ENCODE measurements at regions not wholly inside any gene's neighbourhood (a gene's known extent, or its start where the extent isn't known, plus 50 kb on each side); places are given as distances from the start of the nearest gene placed in this dataset.

DNA sequence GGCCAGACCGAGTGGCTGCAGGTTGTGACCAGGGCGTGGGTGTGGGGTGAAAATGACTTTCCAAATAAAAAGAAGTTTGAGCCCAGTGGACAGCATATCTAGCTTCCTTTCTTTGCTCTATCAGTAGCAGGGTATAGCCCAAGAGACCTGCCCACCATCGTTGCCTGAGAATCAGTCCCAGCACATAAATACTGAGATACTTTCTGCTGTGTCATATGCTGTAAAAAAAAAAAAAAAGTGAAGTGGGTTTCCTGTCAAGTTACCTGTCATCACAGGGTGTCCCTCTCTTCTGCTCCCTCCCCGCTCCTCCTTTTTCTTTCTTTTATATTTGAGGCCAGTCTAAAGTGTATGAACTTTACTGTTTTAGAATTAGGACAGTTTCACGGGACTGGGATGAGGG lies 330.3 kb upstream of the BOD1L1 start:
- TF ChIP-seq, protein P1, sequence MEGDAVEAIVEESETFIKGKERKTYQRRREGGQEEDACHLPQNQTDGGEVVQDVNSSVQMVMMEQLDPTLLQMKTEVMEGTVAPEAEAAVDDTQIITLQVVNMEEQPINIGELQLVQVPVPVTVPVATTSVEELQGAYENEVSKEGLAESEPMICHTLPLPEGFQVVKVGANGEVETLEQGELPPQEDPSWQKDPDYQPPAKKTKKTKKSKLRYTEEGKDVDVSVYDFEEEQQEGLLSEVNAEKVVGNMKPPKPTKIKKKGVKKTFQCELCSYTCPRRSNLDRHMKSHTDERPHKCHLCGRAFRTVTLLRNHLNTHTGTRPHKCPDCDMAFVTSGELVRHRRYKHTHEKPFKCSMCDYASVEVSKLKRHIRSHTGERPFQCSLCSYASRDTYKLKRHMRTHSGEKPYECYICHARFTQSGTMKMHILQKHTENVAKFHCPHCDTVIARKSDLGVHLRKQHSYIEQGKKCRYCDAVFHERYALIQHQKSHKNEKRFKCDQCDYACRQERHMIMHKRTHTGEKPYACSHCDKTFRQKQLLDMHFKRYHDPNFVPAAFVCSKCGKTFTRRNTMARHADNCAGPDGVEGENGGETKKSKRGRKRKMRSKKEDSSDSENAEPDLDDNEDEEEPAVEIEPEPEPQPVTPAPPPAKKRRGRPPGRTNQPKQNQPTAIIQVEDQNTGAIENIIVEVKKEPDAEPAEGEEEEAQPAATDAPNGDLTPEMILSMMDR (IDR thresholded peaks at IDR 0.05), result no peak
- Histone ChIP-seq H3K4me1 (ENCODE audit: control insufficient read depth in 1 of 2, low read depth in 2 of 2) (no peaks in the 10 kb centered on the region), H3K27ac (no peak overlapping the region), H3K4me3 (no peak overlapping the region), H3K9me3 (no peaks in the 10 kb centered on the region), H3K36me3 (no peaks in the 10 kb centered on the region), H3K27me3 (replicated peaks; ENCODE audit: insufficient read depth) (no peaks in the 10 kb centered on the region)
- DNase-seq (ENCODE audit: low spot score), result no peak
- ATAC-seq (ENCODE audit: insufficient number of reproducible peaks, low FRiP score, low read depth), result no peak

DNA sequence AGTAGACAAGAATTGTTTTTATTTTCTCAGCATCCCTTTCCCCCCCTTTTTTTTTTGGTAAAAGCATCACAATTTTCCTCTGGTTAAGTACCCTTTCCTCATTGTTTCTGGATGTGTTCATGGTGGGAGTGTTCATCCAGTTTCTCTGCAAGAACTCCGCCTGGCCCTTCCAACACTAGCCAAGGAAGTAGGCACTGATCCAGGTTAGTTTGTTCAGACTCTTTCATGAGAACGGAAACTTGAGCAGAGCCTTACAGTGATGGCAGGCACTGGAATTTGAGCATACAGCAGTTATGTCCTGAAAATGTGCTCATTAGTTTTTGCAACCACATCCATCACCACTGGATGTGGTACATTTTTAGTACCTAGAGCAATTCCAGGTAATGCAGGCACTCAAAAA lies 336.1 kb upstream of the BOD1L1 start:
- H3K9me3 ChIP-seq, result no peaks in the 10 kb centered on the region
- no peaks in the 10 kb centered on the region for H3K36me3 ChIP-seq
- TF ChIP-seq, protein P1 (IDR thresholded peaks at IDR 0.05), result no peak
- no peaks in the 10 kb centered on the region for H3K27me3 ChIP-seq (replicated peaks; ENCODE audit: insufficient read depth)
- no peak for DNase-seq (ENCODE audit: low spot score)
- ATAC-seq (ENCODE audit: insufficient number of reproducible peaks, low FRiP score, low read depth), result no peak
- H3K4me1 ChIP-seq (ENCODE audit: control insufficient read depth in 1 of 2, low read depth in 2 of 2), result peaks cover 3 to 18% of the 10 kb centered on the region in 2 donors
- no peak overlapping the region for H3K27ac ChIP-seq
- no peak overlapping the region for H3K4me3 ChIP-seq

DNA sequence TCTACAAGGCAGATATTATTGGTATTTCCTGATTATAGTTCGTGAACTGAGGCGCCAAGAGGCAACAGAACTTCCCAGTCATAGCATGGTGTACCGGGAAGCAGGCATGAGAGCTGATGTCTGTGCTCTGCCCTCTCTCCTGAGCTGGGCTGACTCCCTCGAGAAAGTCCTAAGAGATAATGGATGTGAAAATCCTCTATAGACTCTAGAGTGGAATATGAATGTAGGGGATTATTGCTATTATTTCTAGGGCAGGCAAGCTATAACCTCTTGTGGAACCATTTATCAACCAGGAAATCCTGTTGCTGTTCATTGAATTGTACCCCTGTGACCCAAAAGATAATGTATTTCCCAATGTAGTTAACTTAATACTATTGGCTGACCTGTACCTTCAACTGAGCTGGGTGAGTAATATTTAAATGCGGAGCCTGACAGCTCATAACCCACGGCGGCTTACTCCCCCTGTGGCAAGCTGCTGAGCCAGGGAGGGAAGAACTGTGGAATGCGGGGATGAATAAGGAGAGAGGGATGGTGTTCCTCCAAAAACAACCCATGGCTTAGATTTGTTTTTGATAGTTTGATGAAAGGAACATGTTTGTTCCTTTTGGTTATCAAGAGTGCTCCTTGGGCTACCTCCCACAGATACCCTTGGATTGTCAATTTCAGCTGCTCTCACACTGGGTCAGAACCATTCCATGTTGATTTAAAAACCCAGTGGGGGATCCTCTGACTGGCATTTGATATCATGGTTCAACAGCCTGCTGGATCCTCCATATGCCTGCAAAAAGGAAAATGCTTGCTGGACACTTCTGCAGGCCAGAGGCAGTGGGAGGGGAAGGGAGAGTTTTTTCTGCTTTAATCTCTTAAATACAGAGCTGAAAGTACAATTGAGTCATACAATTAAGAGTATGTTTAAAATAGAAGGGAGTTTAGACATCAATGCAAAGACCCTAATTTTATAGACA lies 339.0 kb upstream of the BOD1L1 start:
- ATAC-seq (ENCODE audit: insufficient number of reproducible peaks, low FRiP score, low read depth) (peak; percentile 38), DNase-seq (ENCODE audit: low spot score) (no peak)
- TF ChIP-seq, protein P1 (IDR thresholded peaks at IDR 0.05), result no peak
- Histone ChIP-seq H3K27ac (peak overlapping the region in 1 of 2 donors; percentile 39), H3K4me1 (ENCODE audit: control insufficient read depth in 1 of 2, low read depth in 2 of 2) (peaks cover 3 to 18% of the 10 kb centered on the region in 2 donors), H3K36me3 (no peaks in the 10 kb centered on the region), H3K27me3 (replicated peaks; ENCODE audit: insufficient read depth) (no peaks in the 10 kb centered on the region), H3K9me3 (no peaks in the 10 kb centered on the region), H3K4me3 (peak overlapping the region; percentile 6)

DNA sequence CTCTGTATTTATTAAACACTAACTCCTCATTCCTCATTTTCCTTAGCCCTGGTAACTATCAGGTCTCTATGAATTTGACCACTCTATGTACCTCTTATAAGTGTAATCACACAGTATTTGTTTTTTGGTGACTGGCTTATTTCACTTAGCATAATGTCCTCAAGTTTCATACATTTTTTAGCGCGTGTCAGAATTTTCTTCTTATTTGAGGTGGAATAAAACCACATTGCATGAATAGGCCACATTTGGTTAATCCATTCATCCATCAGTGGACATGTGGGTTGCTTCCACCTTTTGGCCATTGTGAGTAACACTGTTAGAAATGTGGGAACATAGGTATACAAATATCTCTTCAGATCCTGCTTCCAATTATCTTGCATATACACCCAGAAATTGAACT lies 341.2 kb upstream of the BOD1L1 start:
- H3K4me1 ChIP-seq (ENCODE audit: control insufficient read depth in 1 of 2, low read depth in 2 of 2), result peaks cover 3 to 18% of the 10 kb centered on the region in 2 donors
- ATAC-seq (ENCODE audit: insufficient number of reproducible peaks, low FRiP score, low read depth) (no peak), DNase-seq (ENCODE audit: low spot score) (no peak)
- H3K4me3 ChIP-seq, result no peak overlapping the region
- TF ChIP-seq, protein P1 (IDR thresholded peaks at IDR 0.05), result no peak
- H3K27ac ChIP-seq, result no peak overlapping the region
- no peaks in the 10 kb centered on the region for H3K36me3 ChIP-seq
- H3K9me3 ChIP-seq, result no peaks in the 10 kb centered on the region
- H3K27me3 ChIP-seq (replicated peaks; ENCODE audit: insufficient read depth), result no peaks in the 10 kb centered on the region

DNA sequence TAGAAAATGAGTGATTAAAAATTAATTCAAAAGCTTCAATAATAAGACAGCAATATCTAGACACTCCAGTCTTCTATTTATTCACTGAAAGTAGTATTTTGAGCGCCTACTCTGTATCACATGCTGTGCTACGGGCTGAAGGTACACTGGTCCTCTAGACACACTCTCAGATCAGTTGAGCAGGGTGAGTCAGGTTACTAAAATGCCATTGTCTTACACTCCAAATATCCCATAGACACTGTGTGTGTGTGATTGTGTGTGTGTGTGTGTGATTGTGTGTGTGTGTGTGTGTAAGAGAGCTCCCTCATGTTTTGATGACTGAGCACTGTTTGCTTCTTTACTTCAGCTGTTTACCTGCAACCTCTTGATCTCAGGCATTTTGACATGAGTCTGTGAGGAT lies 342.8 kb upstream of the BOD1L1 start:
- DNase-seq (ENCODE audit: low spot score) (no peak), ATAC-seq (ENCODE audit: insufficient number of reproducible peaks, low FRiP score, low read depth) (no peak)
- no peak overlapping the region for H3K27ac ChIP-seq
- H3K4me1 ChIP-seq (ENCODE audit: control insufficient read depth in 1 of 2, low read depth in 2 of 2), result peaks cover 3 to 18% of the 10 kb centered on the region in 2 donors
- no peaks in the 10 kb centered on the region for H3K9me3 ChIP-seq
- H3K27me3 ChIP-seq (replicated peaks; ENCODE audit: insufficient read depth), result no peaks in the 10 kb centered on the region
- TF ChIP-seq, protein P1 (IDR thresholded peaks at IDR 0.05), result no peak
- H3K4me3 ChIP-seq, result no peak overlapping the region
- no peaks in the 10 kb centered on the region for H3K36me3 ChIP-seq

Data from thoracic aorta (tissue), 2 donors.